Chondrocyte (in vitro differentiated cells): ENCODE measurements at regions not wholly inside any gene's neighbourhood (a gene's known extent, or its start where the extent isn't known, plus 50 kb on each side); places are given as distances from the start of the nearest gene placed in this dataset.

Experiments
- DNase-seq: peaks from one replicate; pipeline ENCODE4 v3.0.0; 2021; ENCODE audit warnings: mixed read lengths, low spot score
- H3K27ac Mint-ChIP-seq: one replicate; pipeline ENCODE4 v1.8.0; 2021; ENCODE audit warnings: mild to moderate bottlenecking, moderate library complexity, mixed read lengths; ENCODE audit not compliant: unreplicated experiment
- H3K27me3 Mint-ChIP-seq: 2 replicates; pipeline ENCODE4 v1.8.0; 2021; ENCODE audit warnings: low read depth, mixed read lengths
- H3K36me3 Mint-ChIP-seq: 2 replicates; pipeline ENCODE4 v1.8.0; 2021; ENCODE audit warnings: low read depth, mixed read lengths
- H3K4me1 Mint-ChIP-seq: 2 replicates; pipeline ENCODE4 v1.8.0; 2021; ENCODE audit warnings: low read depth, mild to moderate bottlenecking, mixed read lengths
- H3K4me3 Mint-ChIP-seq: one replicate; pipeline ENCODE4 v1.8.0; 2021; ENCODE audit warnings: mild to moderate bottlenecking, moderate library complexity, mixed read lengths; ENCODE audit not compliant: unreplicated experiment
- H3K9me3 Mint-ChIP-seq: 2 replicates; pipeline ENCODE4 v1.8.0; 2021; ENCODE audit warnings: low read depth, mixed read lengths
- CTCF ChIP-seq: fragments of 200-600 bp; sonication (generic); IDR thresholded peaks from 2 replicates; pipeline ENCODE4 v1.5.0; 2021; ENCODE audit warnings: antibody characterized with exemption, mild to moderate bottlenecking, moderate library complexity

DNA sequence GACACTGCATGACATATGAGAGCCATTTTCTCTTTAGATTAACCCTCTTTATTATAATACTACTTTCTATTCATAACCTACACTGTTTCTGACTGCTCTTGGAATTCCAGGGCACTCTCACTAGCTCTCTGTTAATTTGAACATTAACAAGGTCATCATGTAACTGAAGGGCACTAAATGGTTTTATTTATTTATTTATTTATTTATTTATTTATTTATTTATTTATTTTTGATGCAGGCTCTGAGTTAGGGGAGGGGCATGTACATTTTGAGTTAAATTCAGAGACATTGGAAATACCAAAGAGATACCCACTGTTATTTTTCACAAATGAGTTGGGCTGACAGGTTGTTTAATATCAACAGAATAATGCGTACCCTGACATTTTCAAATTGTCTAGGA lies 1038.7 kb upstream of the NRXN1 start:
- peaks cover under 1% of the 10 kb centered on the region for H3K9me3 Mint-ChIP-seq
- no peak overlapping the region for H3K27ac Mint-ChIP-seq
- TF ChIP-seq CTCF = no peak
- no peak for DNase-seq
- no peaks in the 10 kb centered on the region for H3K4me1 Mint-ChIP-seq
- no peaks in the 10 kb centered on the region for H3K27me3 Mint-ChIP-seq
- H3K4me3 Mint-ChIP-seq = no peak overlapping the region
- no peaks in the 10 kb centered on the region for H3K36me3 Mint-ChIP-seq

DNA sequence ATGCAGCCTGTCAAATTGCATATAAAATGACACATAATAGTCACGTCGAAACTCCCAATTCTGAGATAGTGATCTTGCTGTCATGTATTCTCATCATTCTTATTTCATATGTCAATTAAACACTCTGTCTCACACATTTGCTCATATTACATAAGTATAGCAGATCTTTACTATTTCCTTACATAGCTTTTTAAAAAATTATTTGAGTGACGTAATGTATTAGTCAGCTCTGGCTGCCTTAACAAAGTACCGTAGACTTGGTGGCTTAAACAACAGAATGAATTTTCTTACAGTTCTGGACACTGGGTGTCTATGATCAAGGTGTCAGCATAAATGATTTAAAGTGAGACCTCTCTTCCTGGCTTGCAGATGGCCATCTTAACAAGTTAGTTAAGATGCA lies 1032.3 kb upstream of the NRXN1 start:
- Mint-ChIP-seq H3K4me1 (no peaks in the 10 kb centered on the region), H3K9me3 (peaks cover 5% of the 10 kb centered on the region), H3K27ac (no peak overlapping the region), H3K27me3 (no peaks in the 10 kb centered on the region), H3K36me3 (no peaks in the 10 kb centered on the region), H3K4me3 (no peak overlapping the region)
- no peak for DNase-seq
- TF ChIP-seq CTCF = no peak

DNA sequence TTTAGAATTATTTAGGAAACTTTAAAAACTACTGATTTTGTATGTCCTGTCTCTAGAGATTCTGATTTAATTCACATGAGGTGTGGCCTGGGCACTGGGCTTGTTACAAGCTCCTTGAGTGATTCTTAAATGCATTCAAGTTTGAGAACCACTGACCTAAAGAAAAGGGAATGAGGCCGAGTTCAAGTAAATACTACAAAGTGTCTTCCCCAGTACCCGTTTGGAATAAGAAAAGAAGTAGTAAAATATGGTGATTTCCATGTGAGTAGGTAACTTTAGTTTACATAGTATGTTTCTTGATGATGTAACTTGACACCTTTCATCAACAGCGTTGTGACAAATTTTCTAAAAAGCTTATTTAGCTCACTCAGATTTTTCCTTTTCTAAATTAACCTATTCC lies 1022.9 kb upstream of the NRXN1 start:
- no peak overlapping the region for H3K27ac Mint-ChIP-seq
- no peak for DNase-seq
- no peaks in the 10 kb centered on the region for H3K4me1 Mint-ChIP-seq

GRCh38 chr2:52036853-52037252 lies 1004.9 kb upstream of the NRXN1 start:
- Mint-ChIP-seq H3K4me3 (no peak overlapping the region), H3K4me1 (no peaks in the 10 kb centered on the region), H3K27me3 (peaks cover 2% of the 10 kb centered on the region), H3K9me3 (no peaks in the 10 kb centered on the region), H3K27ac (no peak overlapping the region), H3K36me3 (no peaks in the 10 kb centered on the region)
- TF ChIP-seq CTCF = no peak
- DNase-seq = no peak

More for the DNA sequence above, 1022.9 kb upstream of the NRXN1 start:
- H3K36me3 Mint-ChIP-seq = no peaks in the 10 kb centered on the region
- H3K9me3 Mint-ChIP-seq = peaks cover 24% of the 10 kb centered on the region
- TF ChIP-seq CTCF = no peak
- H3K4me3 Mint-ChIP-seq = no peak overlapping the region
- H3K27me3 Mint-ChIP-seq = no peaks in the 10 kb centered on the region

DNA sequence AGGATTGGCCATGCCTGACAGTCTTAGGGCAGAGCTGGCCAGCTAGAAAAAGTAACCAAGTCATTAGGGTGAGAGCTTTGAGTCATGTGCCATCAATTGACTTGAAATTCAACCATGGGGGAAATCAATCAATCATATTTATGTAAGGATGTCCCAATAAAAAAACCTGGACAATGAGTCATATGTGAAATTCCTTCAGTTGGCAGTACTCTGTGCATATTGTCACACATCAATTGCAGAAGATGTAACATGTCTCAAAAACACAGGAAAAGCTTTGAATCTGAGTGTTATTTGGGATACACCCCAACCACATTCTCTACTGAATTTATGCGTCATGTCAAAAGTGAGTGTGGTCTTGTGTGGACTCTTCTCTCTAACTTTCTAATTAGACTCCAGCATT lies 1004.1 kb upstream of the NRXN1 start:
- H3K36me3 Mint-ChIP-seq = no peaks in the 10 kb centered on the region
- DNase-seq = no peak
- no peaks in the 10 kb centered on the region for H3K9me3 Mint-ChIP-seq
- H3K4me3 Mint-ChIP-seq = no peak overlapping the region
- TF ChIP-seq CTCF = no peak
- H3K27ac Mint-ChIP-seq = no peak overlapping the region
- H3K4me1 Mint-ChIP-seq = no peaks in the 10 kb centered on the region
- peaks cover 4% of the 10 kb centered on the region for H3K27me3 Mint-ChIP-seq
